A673 (cell line): ENCODE measurements at regions not wholly inside any gene's neighbourhood (a gene's known extent, or its start where the extent isn't known, plus 50 kb on each side); places are given as distances from the start of the nearest gene placed in this dataset.

ENCODE experiments used
- BruUV-seq: library from RNA; stranded (reverse); fragments of 400-500 nt; replicated peaks from 2 replicates; lab custom pipeline; 2021; lab: Mats Ljungman, UMichigan
- CTCF ChIA-PET: fragments of 300-600 bp; sonication (Branson Sonifier 250); formaldehyde crosslinking; loops from one replicate; lab custom pipeline; 2022; ENCODE audit warnings: antibody characterized with exemption; lab: Charles Lee
- POLR2A ChIA-PET: fragments of 300-600 bp; sonication (Branson Sonifier 250); formaldehyde crosslinking; loops from one replicate; lab custom pipeline; 2022; ENCODE audit warnings: antibody characterized with exemption; ENCODE audit not compliant: low non-redundant PET; lab: Charles Lee
- DNase-seq: peaks from one replicate; pipeline ENCODE4 v3.0.0-alpha.2; 2015; ENCODE audit warnings: low spot score
- H3K27ac ChIP-seq: fragments of 200-600 bp; sonication (generic); 2 replicates; pipeline ENCODE4 v1.5.1; 2016; ENCODE audit warnings: mixed run types, low read depth, mild to moderate bottlenecking, mixed read lengths, antibody characterized with exemption, low read length; ENCODE audit not compliant: poor library complexity, severe bottlenecking
- H3K27me3 ChIP-seq: fragments of 200-600 bp; sonication (generic); replicated peaks from 2 replicates; pipeline ENCODE4 v1.6.1; 2017; ENCODE audit warnings: mixed run types, low read depth, mild to moderate bottlenecking, mixed read lengths, antibody characterized with exemption, low read length; ENCODE audit not compliant: insufficient read depth, poor library complexity
- H3K36me3 ChIP-seq: fragments of 200-600 bp; sonication (generic); 2 replicates; pipeline ENCODE4 v1.6.1; 2016; ENCODE audit warnings: mixed run types, mild to moderate bottlenecking, mixed read lengths, antibody characterized with exemption, low read length; ENCODE audit not compliant: insufficient read depth, poor library complexity, severe bottlenecking
- H3K4me1 ChIP-seq: fragments of 200-600 bp; sonication (generic); 2 replicates; pipeline ENCODE4 v1.6.1; 2017; ENCODE audit warnings: mixed run types, mild to moderate bottlenecking, mixed read lengths, antibody characterized with exemption, low read length; ENCODE audit not compliant: insufficient read depth, poor library complexity, severe bottlenecking
- H3K4me3 ChIP-seq: fragments of 200-600 bp; sonication (generic); 2 replicates; pipeline ENCODE4 v1.5.1; 2016; ENCODE audit warnings: low read depth, mixed run types, mild to moderate bottlenecking, mixed read lengths, low read length; ENCODE audit not compliant: poor library complexity, severe bottlenecking
- H3K9me3 ChIP-seq: fragments of 200-600 bp; sonication (generic); 2 replicates; pipeline ENCODE4 v1.6.1; 2016; ENCODE audit warnings: mixed run types, low read depth, mild to moderate bottlenecking, mixed read lengths, antibody characterized with exemption, low read length; ENCODE audit not compliant: poor library complexity, severe bottlenecking
- CTCF ChIP-seq: fragments of 300-800, 200-600 bp; sonication (generic); conservative IDR thresholded peaks from 2 replicates; pipeline ENCODE4 v1.5.1; 2017; ENCODE audit warnings: low read depth, mild to moderate bottlenecking, antibody characterized with exemption, low read length, moderate library complexity, mixed read lengths
- EZH2 ChIP-seq: fragments of 200-600 bp; sonication (generic); IDR thresholded peaks from 2 replicates; pipeline ENCODE4 v1.6.1; 2017; ENCODE audit warnings: borderline replicate concordance, low read depth, mild to moderate bottlenecking, mixed read lengths, antibody characterized with exemption, low read length; ENCODE audit not compliant: poor library complexity, severe bottlenecking
- intact Hi-C: fragments of 100-400 bp; cut with micrococcal nuclease; formaldehyde crosslinking; loops from one replicate; pipeline ENCODE4 v1.10.0; 2022; ENCODE audit not compliant: unreplicated experiment

DNA sequence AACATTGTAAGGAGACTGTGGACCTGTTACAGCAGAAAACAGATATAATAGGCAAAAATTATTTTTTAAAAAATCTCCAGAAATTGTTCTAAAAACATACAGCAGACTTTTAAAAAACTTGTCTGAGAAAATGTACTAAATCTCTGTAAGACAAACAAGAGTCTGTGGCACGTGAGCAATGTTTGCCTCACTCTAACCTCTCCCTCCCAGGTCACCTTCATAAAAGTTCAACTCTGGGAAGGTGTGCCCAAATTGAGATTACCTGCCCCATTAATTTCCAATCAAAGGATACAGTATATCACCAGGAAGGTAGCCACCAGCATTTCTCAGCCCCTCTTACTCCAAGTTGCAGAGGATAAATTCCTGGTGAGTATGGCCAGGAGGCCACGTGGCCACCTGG lies 992.7 kb downstream of the TMEM182 start:
- Histone ChIP-seq H3K27me3 (no peaks in the 10 kb centered on the region), H3K4me3 (no peak overlapping the region), H3K4me1 (no peaks in the 10 kb centered on the region), H3K36me3 (no peaks in the 10 kb centered on the region), H3K9me3 (no peaks in the 10 kb centered on the region), H3K27ac (no peak overlapping the region)
- BruUV-seq: no TSS peak
- ChIA-PET POLR2A (no interaction called here), CTCF (no interaction called here)
- DNase-seq: no peak
- no peak for TF ChIP-seq CTCF
- no peak for TF ChIP-seq EZH2
- intact Hi-C loops: no loop called here

- TF ChIP-seq CTCF (no peak), EZH2 (no peak)
- no peak overlapping the region for H3K27ac ChIP-seq
- DNase-seq: no peak
- H3K27me3 ChIP-seq: no peaks in the 10 kb centered on the region
- H3K4me1 ChIP-seq: no peaks in the 10 kb centered on the region
- no peaks in the 10 kb centered on the region for H3K9me3 ChIP-seq
- no TSS peak for BruUV-seq
- no peak overlapping the region for H3K4me3 ChIP-seq
- POLR2A ChIA-PET: no interaction called here
- CTCF ChIA-PET: no interaction called here
- intact Hi-C loops: no loop called here
- no peaks in the 10 kb centered on the region for H3K36me3 ChIP-seq
Measured at GRCh38 chr2:103773884-103774283, 1012.1 kb downstream of the TMEM182 start.

GRCh38 chr2:103780088-103780702 lies 1018.4 kb downstream of the TMEM182 start:
- ChIA-PET CTCF (no interaction called here), POLR2A (no interaction called here)
- no TSS peak for BruUV-seq
- Histone ChIP-seq H3K36me3 (no peaks in the 10 kb centered on the region), H3K4me1 (no peaks in the 10 kb centered on the region), H3K9me3 (no peaks in the 10 kb centered on the region), H3K27ac (no peak overlapping the region), H3K27me3 (no peaks in the 10 kb centered on the region), H3K4me3 (no peak overlapping the region)
- DNase-seq: no peak
- intact Hi-C loops: no loop called here
- no peak for TF ChIP-seq EZH2
- no peak for TF ChIP-seq CTCF
